Rectal smooth muscle tissue (tissue), 1 donor: ENCODE measurements at regions not wholly inside any gene's neighbourhood (a gene's known extent, or its start where the extent isn't known, plus 50 kb on each side); places are given as distances from the start of the nearest gene placed in this dataset.
"Not testable (repeated sequence)": the region's sequence is repeated elsewhere in the genome, so short reads cannot be mapped to it uniquely, and the experiment has no call there.

Source experiments
- H3K27ac ChIP-seq: one replicate; pipeline ENCODE4 v1.7.0; 2013; ENCODE audit warnings: low read depth, low read length, inconsistent platforms
- H3K27me3 ChIP-seq: one replicate; pipeline ENCODE4 v1.7.0; 2013; ENCODE audit warnings: low read length; ENCODE audit not compliant: control insufficient read depth, insufficient read depth
- H3K36me3 ChIP-seq: one replicate; pipeline ENCODE4 v1.7.0; 2013; ENCODE audit warnings: low read length; ENCODE audit not compliant: control insufficient read depth, insufficient read depth
- H3K4me1 ChIP-seq: one replicate; pipeline ENCODE4 v1.7.0; 2013; ENCODE audit warnings: low read length; ENCODE audit not compliant: control insufficient read depth, insufficient read depth
- H3K4me3 ChIP-seq: one replicate; pipeline ENCODE4 v1.7.0; 2013; ENCODE audit warnings: low read length
- H3K9ac ChIP-seq: one replicate; pipeline ENCODE4 v1.7.0; 2013; ENCODE audit warnings: low read length

DNA sequence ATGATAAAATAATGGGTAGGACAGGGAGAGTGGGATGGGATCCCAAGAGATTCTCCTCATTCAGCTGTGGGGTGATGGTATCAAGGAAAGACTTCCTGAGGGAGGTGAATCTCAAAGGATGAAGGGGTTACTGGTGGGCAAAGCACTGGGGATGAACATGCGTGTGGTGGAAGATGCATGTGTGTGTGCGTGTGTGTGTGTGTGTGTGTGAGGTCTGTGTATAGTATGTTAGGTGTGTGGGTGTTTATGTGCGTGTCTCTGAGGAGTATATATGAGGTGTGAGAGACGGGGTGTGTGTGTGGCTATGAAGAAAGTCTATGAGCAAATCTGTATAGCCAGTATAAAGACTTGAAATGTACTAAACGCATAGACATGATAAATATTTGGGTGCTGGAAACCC is 220.0 kb upstream of the MYLIP start:
- Histone ChIP-seq H3K36me3 (no peaks in the 10 kb centered on the region), H3K27me3 (no peaks in the 10 kb centered on the region), H3K9ac (no peak overlapping the region), H3K27ac (no peak overlapping the region), H3K4me1 (no peaks in the 10 kb centered on the region), H3K4me3 (no peak overlapping the region)

DNA sequence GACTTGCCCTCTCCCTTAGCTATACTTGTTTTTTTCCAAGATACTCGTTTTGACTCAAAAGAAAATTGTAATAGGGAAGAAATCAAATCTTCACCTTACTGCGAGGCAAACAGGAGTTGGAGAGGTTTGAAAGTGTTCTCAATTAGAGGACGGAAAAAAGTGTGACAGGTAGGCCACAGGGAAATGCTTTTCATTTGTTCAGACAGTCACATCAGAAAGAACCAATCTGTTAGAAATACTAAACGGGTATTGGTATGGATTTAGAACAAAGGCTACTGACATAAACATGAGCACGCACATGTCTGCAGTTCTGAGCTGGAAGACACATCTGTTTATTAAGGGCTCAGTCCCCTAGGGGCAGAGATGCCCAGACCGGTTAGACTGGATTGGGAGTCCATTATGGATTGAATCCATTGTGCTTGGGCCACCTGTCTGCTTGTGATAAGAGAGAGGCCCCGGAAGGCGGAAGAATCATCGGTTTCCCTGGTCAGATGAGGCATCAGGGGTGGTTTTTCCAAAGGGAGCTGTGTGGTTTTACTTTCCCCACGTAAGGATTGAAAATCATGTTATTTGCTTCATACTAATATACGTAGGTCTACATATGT is 220.9 kb upstream of the MYLIP start:
- Histone ChIP-seq H3K36me3 (no peaks in the 10 kb centered on the region), H3K27ac (no peak overlapping the region), H3K9ac (no peak overlapping the region), H3K4me3 (no peak overlapping the region), H3K4me1 (no peaks in the 10 kb centered on the region), H3K27me3 (no peaks in the 10 kb centered on the region)

DNA sequence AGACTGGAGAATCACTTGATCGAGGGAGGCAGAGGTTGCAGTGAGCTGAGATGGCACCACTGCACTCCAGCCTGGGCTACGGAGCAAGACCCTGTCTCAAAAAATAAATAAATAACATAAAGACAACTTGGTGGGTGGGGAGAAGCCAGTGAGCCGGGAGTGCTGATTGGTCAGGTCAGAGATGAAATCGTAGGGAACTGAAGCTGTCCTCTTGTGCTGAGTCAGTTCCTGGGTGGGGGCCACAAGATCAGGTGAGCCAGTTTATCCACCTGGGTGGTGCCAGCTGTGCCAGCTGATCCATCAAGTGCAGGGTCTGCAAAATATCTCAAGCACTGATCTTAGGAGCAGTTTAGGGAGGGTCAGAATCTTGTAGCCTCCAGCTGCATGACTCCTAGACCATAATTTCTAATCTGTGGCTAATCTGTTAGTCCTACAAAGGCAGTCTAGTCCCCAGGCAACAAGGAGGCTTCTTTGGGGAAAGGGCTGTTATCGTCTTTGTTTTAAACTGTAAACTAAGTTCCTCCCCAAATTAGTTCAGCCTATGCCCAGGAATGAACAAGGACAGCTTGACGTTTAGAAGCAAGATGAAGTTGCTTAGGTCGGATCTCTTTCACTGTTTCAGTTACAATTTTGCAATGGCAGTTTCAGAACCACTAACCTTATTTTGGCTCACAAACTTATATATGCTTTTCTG is 221.5 kb upstream of the MYLIP start:
- not testable (repeated sequence) for H3K9ac ChIP-seq, H3K4me3 ChIP-seq, H3K27me3 ChIP-seq, H3K4me1 ChIP-seq, H3K27ac ChIP-seq, H3K36me3 ChIP-seq

DNA sequence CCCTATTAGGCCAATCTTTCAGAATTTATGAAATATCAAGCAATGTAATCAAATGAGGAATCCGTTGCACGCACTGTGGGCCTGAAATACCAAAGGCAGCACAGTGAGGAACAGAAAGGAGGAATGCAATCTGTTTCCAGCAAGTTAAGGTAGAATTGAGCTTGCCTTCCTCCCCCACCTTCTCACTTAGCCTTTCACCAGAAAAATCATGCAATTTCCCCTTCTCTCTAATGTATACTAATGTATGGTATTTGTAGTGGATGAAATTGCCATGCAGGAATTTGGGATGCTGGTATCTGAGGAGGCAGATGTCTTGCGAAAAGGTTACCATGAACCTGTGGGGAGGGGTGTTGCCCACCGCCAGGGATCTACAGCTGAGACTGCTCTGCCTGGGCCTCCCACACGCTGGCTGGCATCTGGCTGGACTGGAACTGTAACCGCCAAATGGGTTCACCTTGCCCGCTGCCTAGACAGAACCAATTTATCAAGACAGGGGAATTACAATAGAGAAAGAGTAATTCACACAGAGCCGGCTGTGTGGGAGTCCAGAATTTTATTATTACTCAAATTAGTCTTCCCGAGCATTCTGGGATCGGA is 222.4 kb upstream of the MYLIP start:
- Histone ChIP-seq H3K36me3 (no peaks in the 10 kb centered on the region), H3K4me1 (no peaks in the 10 kb centered on the region), H3K27ac (no peak overlapping the region)

DNA sequence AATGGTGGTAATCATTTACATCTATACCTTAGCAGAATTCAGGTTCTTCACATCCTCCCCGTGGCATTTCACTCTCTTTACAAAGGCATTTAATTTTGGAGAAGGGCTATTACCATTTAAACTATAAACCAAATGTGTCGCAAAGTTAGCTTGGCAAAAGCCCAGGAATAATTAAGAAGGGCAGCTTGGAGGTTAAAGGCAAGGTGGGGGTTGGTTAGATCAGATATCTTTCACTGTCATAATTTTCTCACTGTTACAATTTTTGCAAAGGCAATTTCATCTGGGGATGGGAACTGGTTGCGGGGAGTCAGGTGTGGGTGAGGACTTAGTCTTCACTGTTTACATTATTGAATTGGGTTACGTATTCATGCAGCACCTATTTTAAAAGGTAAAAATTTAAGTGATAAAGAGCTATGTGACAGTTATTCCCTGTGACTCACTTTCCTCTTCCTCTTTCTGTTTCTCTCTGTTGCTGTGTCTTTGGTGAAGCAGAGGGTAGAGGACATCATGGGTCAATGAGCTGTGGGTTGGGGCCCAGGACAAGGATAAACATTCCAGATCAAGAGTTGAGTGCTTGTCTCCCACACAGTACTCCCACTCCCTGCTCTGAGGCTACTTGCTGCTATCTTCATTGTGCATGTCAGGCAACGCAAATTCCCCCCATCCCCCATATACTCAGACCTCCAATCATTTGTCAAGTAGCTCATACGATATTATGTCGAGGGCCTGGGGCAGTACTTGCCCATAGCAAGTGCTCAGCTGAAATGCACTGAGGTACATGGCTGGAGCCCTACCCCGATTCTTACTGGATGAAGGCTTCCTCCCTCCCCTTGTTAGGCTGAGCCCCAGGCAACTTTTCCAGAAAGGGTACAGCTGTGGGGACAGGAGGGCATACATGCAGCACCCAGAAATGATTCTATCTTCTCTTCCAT is 223.1 kb upstream of the MYLIP start:
- no peak overlapping the region for H3K9ac ChIP-seq
- no peak overlapping the region for H3K27ac ChIP-seq
- H3K27me3 ChIP-seq = no peaks in the 10 kb centered on the region
- H3K4me1 ChIP-seq = no peaks in the 10 kb centered on the region
- H3K4me3 ChIP-seq = no peak overlapping the region
- no peaks in the 10 kb centered on the region for H3K36me3 ChIP-seq

More for the DNA sequence above, 222.4 kb upstream of the MYLIP start:
- H3K4me3 ChIP-seq = no peak overlapping the region
- H3K27me3 ChIP-seq = no peaks in the 10 kb centered on the region
- no peak overlapping the region for H3K9ac ChIP-seq

DNA sequence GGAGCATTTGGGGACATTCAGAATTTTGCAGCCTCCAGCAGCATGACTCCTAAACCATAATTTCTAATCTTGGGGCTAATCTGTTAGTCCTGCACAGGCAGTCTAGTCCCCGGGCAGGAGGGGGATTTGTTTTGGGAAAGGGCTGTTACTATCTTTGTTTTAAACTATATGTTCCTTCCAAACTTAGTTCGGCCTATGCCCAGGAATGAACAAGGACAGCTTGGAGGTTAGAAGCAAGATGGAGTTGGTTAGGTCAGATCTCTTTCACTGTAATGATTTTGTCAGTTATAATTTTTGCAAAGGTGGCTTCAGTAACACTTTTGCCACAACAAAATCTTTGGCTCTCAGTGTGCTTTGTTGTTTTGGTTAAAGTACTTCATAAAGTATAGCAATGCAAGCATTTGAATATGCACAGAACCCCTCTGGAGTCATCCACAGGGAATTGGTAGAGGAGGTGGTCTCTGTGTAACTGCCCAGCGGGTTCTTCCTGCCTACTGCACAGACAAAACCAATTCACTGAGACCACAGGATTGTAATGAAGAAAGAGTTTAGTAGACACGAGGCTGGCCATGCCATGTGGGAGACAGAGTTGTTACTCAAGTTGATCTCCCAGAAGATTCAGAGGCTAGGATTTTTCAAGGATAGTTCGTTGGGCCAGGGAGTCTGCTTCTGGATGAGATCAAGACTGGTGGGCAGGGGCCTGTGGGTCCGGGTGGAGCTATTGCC is 224.1 kb upstream of the MYLIP start:
- H3K4me3 ChIP-seq = no peak overlapping the region
- H3K27ac ChIP-seq = no peak overlapping the region
- no peaks in the 10 kb centered on the region for H3K36me3 ChIP-seq
- H3K4me1 ChIP-seq = no peaks in the 10 kb centered on the region
- H3K27me3 ChIP-seq = no peaks in the 10 kb centered on the region
- H3K9ac ChIP-seq = no peak overlapping the region

DNA sequence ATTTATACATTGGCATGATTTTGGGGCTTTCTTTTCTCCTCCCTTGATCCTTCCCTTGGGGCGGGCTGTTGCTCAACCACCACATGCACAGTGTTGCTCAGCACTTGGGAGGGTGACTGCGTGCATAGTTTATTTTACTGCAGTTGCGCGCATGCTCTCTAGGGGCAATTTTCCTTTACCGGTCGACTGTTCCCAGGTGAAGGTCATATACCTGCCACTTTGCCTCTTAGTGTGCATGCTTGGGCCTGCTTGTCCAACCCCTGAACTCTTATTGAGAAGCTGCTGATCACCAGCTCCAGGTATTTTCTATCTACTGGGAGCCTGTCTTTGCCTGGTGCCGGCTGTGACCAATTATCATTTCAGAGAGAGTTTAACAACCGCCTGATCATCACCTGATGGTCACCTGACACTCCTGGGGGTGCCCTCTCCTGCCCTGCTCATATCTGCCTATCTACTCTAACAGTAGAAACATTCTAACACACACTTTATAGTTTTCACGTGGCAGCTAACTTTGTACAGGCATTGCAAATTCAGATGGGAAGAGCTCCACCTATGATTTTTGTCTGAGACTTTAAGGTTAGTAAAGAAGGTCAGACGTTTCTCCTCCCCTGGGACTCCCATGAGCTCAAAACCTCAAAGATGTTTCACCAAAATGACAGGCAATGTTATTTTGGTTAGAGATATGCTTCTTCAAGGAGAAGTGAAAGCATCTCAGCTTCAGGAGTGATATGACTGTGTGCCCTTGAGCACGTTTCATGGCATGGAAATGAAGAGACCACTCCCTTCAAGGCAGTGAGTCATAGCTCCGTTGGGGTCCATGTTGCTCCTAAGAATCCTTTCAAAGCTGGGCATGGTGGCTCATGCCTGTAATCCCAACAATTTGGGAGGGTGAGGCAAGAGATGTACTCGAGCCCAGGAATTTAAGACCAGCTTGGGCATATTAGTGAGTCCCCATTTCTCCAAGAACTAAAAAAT is 227.5 kb upstream of the MYLIP start:
- Histone ChIP-seq H3K9ac (no peak overlapping the region), H3K27ac (no peak overlapping the region), H3K36me3 (no peaks in the 10 kb centered on the region), H3K4me3 (no peak overlapping the region), H3K27me3 (no peaks in the 10 kb centered on the region), H3K4me1 (no peaks in the 10 kb centered on the region)

DNA sequence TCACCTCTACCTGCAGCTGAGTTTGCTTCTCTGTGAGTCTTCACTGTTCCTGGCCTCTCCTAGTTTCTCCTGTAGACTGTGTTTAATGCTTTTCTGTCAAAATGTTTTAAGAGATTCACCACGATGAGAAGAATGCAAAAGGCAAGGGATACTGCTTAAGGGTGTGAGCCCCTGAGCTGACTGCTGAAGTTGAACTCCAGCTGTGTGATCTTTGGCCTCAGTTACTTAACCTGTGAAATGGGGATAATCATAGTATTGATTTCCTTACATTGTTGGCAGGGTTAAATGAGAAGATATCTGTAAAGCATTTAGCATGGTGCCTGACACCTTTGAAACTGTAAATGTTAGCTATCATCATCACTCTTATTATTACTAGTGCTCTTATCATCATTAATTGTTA is 230.2 kb upstream of the MYLIP start:
- Histone ChIP-seq H3K4me3 (no peak overlapping the region), H3K4me1 (no peaks in the 10 kb centered on the region), H3K36me3 (no peaks in the 10 kb centered on the region), H3K9ac (no peak overlapping the region), H3K27ac (no peak overlapping the region), H3K27me3 (no peaks in the 10 kb centered on the region)

DNA sequence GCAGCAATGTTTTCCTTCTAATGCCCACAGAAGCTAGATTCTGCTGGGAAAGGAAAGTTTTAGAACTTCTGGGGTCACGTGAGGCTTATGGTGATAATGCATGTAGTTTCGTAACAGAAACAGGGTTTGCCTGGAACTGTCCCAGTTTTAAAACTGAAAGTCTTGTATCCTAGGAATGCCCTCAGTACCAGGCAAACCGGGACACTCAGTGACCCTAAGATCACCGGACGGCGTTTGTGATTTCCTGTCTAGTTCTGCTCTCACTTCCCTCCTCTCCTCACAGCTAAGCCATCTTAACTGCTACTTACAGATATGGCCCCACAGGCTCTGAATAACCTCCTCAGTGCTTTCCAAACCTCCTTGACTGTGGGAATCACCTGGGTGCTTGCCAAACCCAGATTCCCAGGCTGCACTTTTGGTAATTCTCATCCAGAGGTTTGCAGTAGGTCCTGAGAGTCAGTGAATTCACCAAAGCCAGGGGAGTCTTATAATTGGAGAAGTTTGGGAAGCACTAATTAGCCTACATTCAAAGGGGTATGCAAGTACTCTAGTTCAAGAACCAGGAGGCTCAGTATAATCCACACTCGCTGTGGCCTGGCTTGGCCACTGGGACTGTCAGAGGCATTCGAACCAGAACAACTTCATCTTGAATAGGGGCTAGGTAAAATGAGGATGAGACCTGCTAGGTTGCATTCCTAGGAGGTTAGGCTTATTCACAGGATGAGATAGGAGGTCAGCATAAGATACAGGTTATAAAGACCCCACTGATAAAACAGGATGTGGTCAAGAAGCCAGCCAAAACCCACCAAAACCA is 231.6 kb upstream of the MYLIP start:
- H3K27ac ChIP-seq = no peak overlapping the region
- no peaks in the 10 kb centered on the region for H3K4me1 ChIP-seq
- no peak overlapping the region for H3K9ac ChIP-seq
- no peak overlapping the region for H3K4me3 ChIP-seq
- no peaks in the 10 kb centered on the region for H3K36me3 ChIP-seq
- H3K27me3 ChIP-seq = no peaks in the 10 kb centered on the region

DNA sequence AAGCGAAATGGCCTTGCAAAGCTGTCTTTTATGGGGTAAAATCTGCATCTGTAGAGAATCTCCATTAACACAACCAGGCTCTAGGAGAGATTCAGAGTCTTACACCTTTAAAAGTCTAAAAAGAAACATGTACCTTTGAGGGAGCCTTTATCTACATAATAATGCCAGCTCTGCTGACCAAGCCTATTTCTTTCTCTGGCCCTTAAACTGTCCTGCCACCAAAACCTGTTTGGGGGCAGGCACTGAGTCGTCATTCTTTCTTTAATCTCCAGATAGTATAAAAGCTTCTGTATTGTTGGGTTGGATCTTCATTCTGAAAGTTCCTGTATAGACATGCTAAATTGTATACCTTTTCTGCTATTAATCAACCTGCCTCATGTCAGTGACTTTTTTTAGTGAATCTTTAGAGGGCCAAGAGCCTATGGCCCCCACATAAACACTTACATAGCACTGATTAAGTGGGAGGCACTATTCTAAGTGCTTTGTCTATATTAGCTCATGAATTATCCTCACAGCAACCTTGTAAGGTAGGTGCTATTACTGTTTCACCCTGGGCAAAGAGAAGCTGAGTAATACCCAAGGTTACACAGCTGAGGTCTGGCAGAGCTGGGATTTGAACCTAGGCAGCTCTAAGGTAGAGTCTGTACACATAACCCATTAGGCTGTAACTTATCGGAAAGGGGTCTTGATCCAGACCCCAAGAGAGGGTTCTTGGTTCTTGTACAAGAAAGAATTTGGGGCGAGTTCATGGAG is 232.3 kb upstream of the DTNBP1 start:
- Histone ChIP-seq H3K4me1 (no peaks in the 10 kb centered on the region), H3K4me3 (no peak overlapping the region), H3K9ac (no peak overlapping the region), H3K27me3 (no peaks in the 10 kb centered on the region), H3K27ac (no peak overlapping the region), H3K36me3 (no peaks in the 10 kb centered on the region)
